GM18873 (cell line): ENCODE measurements at regions not wholly inside any gene's neighbourhood (a gene's known extent, or its start where the extent isn't known, plus 50 kb on each side); places are given as distances from the start of the nearest gene placed in this dataset.
A peak's percentile ranks its signal among the peaks of the same experiment; 100 is the strongest.

ENCODE experiments used
- ATAC-seq: cut with Tn5 transposase; IDR thresholded peaks from one replicate; pipeline ENCODE4 v1.9.1; 2021; ENCODE audit warnings: mild to moderate bottlenecking, moderate library complexity, moderate number of reproducible peaks; ENCODE audit not compliant: unreplicated experiment, low FRiP score

- peak; percentile 52 for ATAC-seq
Observed at GRCh38 chr6:156396068-156396771, 381.0 kb upstream of the ARID1B start.

GRCh38 chr6:156395276-156395675 lies 381.9 kb upstream of the ARID1B start:
- peak; percentile 60 for ATAC-seq

- ATAC-seq: no peak
Observed at GRCh38 chr6:156392648-156393047, 384.5 kb upstream of the ARID1B start.

GRCh38 chr6:156391977-156392376 lies 385.2 kb upstream of the ARID1B start:
- no peak for ATAC-seq

GRCh38 chr6:156391061-156391672 lies 386.0 kb upstream of the ARID1B start:
- ATAC-seq: no peak

GRCh38 chr6:156390621-156391020 lies 386.6 kb upstream of the ARID1B start:
- no peak for ATAC-seq

GRCh38 chr6:156389296-156389695 lies 387.9 kb upstream of the ARID1B start:
- ATAC-seq: no peak

GRCh38 chr6:156387472-156387871 lies 389.7 kb upstream of the ARID1B start:
- ATAC-seq: no peak

GRCh38 chr6:156383059-156383458 lies 394.1 kb upstream of the ARID1B start:
- ATAC-seq: no peak

GRCh38 chr6:156379392-156380289 lies 397.5 kb upstream of the ARID1B start:
- ATAC-seq: no peak

GRCh38 chr6:156378853-156379252 lies 398.3 kb upstream of the ARID1B start:
- ATAC-seq: no peak

- no peak for ATAC-seq
Observed at GRCh38 chr6:156376091-156376490, 401.1 kb upstream of the ARID1B start.

- ATAC-seq: no peak
Observed at GRCh38 chr6:156359912-156360311, 417.3 kb upstream of the ARID1B start.

- no peak for ATAC-seq
Observed at GRCh38 chr6:156352861-156353260, 424.3 kb upstream of the ARID1B start.

- no peak for ATAC-seq
Observed at GRCh38 chr6:156351346-156351966, 425.7 kb upstream of the ARID1B start.

- ATAC-seq: no peak
Observed at GRCh38 chr6:156350337-156350736, 426.8 kb upstream of the ARID1B start.

- no peak for ATAC-seq
Observed at GRCh38 chr6:156348849-156349248, 428.3 kb upstream of the ARID1B start.

GRCh38 chr6:156348424-156348823 lies 428.8 kb upstream of the ARID1B start:
- no peak for ATAC-seq

GRCh38 chr6:156347656-156348055 lies 429.5 kb upstream of the ARID1B start:
- ATAC-seq: no peak

GRCh38 chr6:156347246-156347645 lies 429.9 kb upstream of the ARID1B start:
- ATAC-seq: no peak

GRCh38 chr6:156345700-156346099 lies 431.5 kb upstream of the ARID1B start:
- ATAC-seq: no peak
